Uterus (tissue), 3 donors: ENCODE measurements at regions not wholly inside any gene's neighbourhood (a gene's known extent, or its start where the extent isn't known, plus 50 kb on each side); places are given as distances from the start of the nearest gene placed in this dataset.

Experiments
- DNase-seq, 2 donors: peaks; one replicate each; pipeline ENCODE4 v3.0.0-alpha.2; 2019 to 2020
- H3K27ac ChIP-seq, 2 donors: fragments of 200-600 bp; sonication (generic); 1 replicate in 1 of 2; 2 replicates in 1 of 2; pipeline ENCODE4 v1.5.1; 2016 to 2018
- H3K27me3 ChIP-seq, 2 donors: fragments of 200-600 bp; sonication (generic); one replicate each; pipeline ENCODE4 v1.5.1; 2018 to 2019; ENCODE audit warnings: control low read depth in 1 of 2
- H3K36me3 ChIP-seq, 2 donors: fragments of 200-600 bp; sonication (generic); one replicate each; pipeline ENCODE4 v1.5.1; 2019; ENCODE audit warnings: control low read depth in 1 of 2
- H3K4me1 ChIP-seq, 2 donors: fragments of 200-600 bp; sonication (generic); one replicate each; pipeline ENCODE4 v1.5.1; 2018 to 2019; ENCODE audit warnings: control low read depth in 1 of 2
- H3K4me3 ChIP-seq, 2 donors: fragments of 200-600 bp; sonication (generic); 1 replicate in 1 of 2; 2 replicates in 1 of 2; pipeline ENCODE4 v1.5.1; 2018 to 2019; ENCODE audit warnings: mild to moderate bottlenecking in 1 of 2
- H3K9me3 ChIP-seq, 2 donors: fragments of 200-600 bp; sonication (generic); one replicate each; pipeline ENCODE4 v1.5.1; 2019; ENCODE audit warnings: control low read depth in 1 of 2
- POLR2A ChIP-seq, 2 donors: fragments of 450-650 bp; IDR thresholded peaks; one replicate each; pipeline ENCODE4 v1.6.1; 2016; ENCODE audit warnings: antibody characterized with exemption in 2 of 2, mild to moderate bottlenecking in 1 of 2, moderate library complexity in 1 of 2
- intact Hi-C: fragments of 100-400 bp; cut with DNase I; formaldehyde crosslinking; loops from one replicate; pipeline ENCODE4 v1.15.1; 2023; ENCODE audit warnings: low total_unique reads
- TF ChIP-seq, protein P1 (sequence below), 4 experiments: fragments of 200-600 bp in 2 of 4; fragments of 450-650 bp in 2 of 4; sonication (generic) in 2 of 4; IDR thresholded peaks; one replicate each; pipeline ENCODE4 v1.5.1; 2016 to 2019; ENCODE audit warnings: antibody characterized with exemption in 4 of 4, mild to moderate bottlenecking in 2 of 4, moderate library complexity in 1 of 4
- donor health status: DM: yes; HTN: yes; CAD: no.

DNA sequence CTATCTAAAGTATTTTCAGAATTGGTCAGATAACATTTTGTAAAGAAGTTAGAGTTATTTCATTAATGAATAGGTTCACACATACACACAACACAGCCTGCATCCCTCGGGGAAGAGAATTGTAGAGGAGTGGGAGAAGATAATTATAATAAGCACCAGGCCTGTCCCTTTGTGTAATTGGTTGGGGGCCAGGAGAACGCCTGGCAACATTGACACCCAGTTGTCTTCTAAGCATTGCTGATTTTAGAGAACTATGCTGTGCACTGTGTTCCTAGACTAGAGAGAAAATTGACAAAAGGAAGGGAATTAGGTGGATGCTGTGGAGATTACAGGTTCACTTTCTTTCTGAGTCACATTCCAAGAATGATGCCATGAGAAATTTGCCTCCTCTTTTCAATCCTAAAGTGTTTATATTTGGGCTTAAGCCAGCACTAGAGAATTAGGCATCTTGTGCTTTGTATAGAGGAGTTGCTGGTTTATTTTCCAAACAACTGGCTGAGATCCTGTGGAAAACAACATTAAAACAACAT lies 247.6 kb downstream of the COX7C start:
- H3K9me3 ChIP-seq: no peaks in the 10 kb centered on the region
- H3K27me3 ChIP-seq: no peaks in the 10 kb centered on the region
- H3K27ac ChIP-seq: no peak overlapping the region
- TF ChIP-seq POLR2A (IDR thresholded peaks at IDR 0.05): no peak
- TF ChIP-seq, protein P1, sequence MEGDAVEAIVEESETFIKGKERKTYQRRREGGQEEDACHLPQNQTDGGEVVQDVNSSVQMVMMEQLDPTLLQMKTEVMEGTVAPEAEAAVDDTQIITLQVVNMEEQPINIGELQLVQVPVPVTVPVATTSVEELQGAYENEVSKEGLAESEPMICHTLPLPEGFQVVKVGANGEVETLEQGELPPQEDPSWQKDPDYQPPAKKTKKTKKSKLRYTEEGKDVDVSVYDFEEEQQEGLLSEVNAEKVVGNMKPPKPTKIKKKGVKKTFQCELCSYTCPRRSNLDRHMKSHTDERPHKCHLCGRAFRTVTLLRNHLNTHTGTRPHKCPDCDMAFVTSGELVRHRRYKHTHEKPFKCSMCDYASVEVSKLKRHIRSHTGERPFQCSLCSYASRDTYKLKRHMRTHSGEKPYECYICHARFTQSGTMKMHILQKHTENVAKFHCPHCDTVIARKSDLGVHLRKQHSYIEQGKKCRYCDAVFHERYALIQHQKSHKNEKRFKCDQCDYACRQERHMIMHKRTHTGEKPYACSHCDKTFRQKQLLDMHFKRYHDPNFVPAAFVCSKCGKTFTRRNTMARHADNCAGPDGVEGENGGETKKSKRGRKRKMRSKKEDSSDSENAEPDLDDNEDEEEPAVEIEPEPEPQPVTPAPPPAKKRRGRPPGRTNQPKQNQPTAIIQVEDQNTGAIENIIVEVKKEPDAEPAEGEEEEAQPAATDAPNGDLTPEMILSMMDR (IDR thresholded peaks at IDR 0.05): no peak
- H3K4me3 ChIP-seq: no peak overlapping the region
- intact Hi-C loops: no loop called here
- H3K4me1 ChIP-seq: no peaks in the 10 kb centered on the region
- no peak for DNase-seq
- no peaks in the 10 kb centered on the region for H3K36me3 ChIP-seq

DNA sequence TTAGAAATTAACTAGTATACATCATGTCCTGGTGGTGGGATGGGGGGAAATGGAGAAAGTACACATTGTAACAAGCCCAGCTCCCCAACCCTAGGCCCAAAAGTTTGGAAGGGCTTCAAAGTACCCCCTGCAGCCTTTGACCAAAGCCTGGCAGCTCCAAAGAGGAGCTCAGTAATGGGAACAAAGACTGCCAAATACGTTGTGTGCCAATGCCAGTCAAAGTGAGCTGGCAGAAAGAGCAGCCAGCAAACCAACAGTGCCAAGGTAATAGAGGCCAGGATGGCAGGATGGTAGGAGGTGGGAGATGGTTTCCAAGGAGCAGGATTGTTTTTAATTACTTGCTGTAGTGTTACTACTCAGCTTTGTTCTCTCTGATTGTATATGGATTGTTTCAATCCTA lies 248.3 kb downstream of the COX7C start:
- Histone ChIP-seq H3K36me3 (no peaks in the 10 kb centered on the region), H3K4me3 (no peak overlapping the region), H3K9me3 (no peaks in the 10 kb centered on the region), H3K4me1 (no peaks in the 10 kb centered on the region), H3K27me3 (no peaks in the 10 kb centered on the region), H3K27ac (no peak overlapping the region)
- intact Hi-C loops: no loop called here
- DNase-seq: no peak
- TF ChIP-seq, protein P1 (IDR thresholded peaks at IDR 0.05): no peak
- no peak for TF ChIP-seq POLR2A (IDR thresholded peaks at IDR 0.05)

DNA sequence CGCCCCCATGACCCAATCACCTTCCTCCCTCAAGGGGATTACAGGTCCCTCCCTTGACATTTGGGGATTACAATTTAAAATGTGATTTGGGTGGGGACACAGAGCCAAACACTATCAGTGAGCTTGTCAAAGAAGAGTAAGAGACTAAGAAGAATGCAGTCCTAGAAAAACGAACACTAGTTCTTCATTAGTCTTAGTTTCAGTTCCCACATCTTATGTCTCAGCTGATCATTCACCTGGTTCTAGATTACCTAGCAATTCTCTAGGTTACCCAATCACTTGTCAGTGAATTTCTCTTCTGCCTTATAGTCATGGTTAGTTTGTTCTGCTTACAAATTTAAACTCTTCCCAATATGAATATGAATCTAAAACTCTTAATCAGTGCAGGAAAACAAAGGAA lies 251.5 kb downstream of the COX7C start:
- no peaks in the 10 kb centered on the region for H3K9me3 ChIP-seq
- no peak overlapping the region for H3K4me3 ChIP-seq
- no peak overlapping the region for H3K27ac ChIP-seq
- intact Hi-C loops: no loop called here
- no peaks in the 10 kb centered on the region for H3K4me1 ChIP-seq
- DNase-seq: no peak
- H3K36me3 ChIP-seq: no peaks in the 10 kb centered on the region
- TF ChIP-seq POLR2A (IDR thresholded peaks at IDR 0.05): no peak
- TF ChIP-seq, protein P1 (IDR thresholded peaks at IDR 0.05): no peak
- no peaks in the 10 kb centered on the region for H3K27me3 ChIP-seq

DNA sequence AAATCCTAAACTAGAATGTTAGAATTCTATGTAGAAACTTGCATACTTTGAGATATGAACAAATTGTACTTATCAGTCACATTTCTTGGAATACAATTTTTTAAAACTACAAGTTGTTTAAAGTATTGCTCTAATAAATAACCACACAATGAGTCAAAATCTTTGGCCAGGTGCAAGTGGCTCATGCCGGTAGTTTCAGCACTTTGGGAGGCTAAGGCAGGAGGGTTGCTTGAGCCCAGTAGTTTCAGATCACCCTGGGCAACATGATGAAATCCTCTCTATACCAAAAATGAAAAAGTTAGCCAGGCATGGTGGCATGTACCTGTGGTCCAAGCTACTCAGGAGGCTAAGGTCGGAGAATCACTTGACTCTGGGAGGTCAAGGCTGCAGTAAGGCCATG lies 257.8 kb downstream of the COX7C start:
- DNase-seq: no peak
- H3K4me1 ChIP-seq: no peaks in the 10 kb centered on the region
- H3K9me3 ChIP-seq: no peaks in the 10 kb centered on the region
- H3K27me3 ChIP-seq: no peaks in the 10 kb centered on the region
- H3K27ac ChIP-seq: no peak overlapping the region
- no peaks in the 10 kb centered on the region for H3K36me3 ChIP-seq
- intact Hi-C loops: no loop called here
- H3K4me3 ChIP-seq: no peak overlapping the region
- no peak for TF ChIP-seq POLR2A (IDR thresholded peaks at IDR 0.05)
- TF ChIP-seq, protein P1 (IDR thresholded peaks at IDR 0.05): no peak

DNA sequence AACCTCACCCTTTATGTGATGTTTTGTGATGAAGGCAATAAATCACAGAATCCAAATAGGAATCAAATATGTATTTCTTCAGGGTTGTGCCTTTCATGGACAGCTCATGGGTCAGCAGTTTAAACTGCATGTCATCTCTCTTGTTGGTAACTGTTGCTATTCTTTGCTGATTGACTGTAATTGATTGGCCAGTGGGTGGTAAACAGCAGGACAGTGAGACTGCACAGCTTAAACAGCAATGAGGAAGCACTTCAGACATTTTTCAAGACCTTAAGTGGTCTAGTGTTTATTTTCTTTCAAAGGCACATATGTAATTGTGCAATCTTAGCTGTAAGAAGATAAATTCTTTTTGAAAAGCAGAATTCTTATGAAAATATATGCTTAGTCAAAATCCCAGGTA lies 260.5 kb downstream of the COX7C start:
- no peaks in the 10 kb centered on the region for H3K9me3 ChIP-seq
- H3K4me1 ChIP-seq: no peaks in the 10 kb centered on the region
- H3K27me3 ChIP-seq: no peaks in the 10 kb centered on the region
- no peaks in the 10 kb centered on the region for H3K36me3 ChIP-seq
- no peak overlapping the region for H3K27ac ChIP-seq
- TF ChIP-seq, protein P1 (IDR thresholded peaks at IDR 0.05): no peak
- no peak for TF ChIP-seq POLR2A (IDR thresholded peaks at IDR 0.05)
- intact Hi-C loops: no loop called here
- no peak for DNase-seq
- no peak overlapping the region for H3K4me3 ChIP-seq
